HG02938 (cell line): ENCODE measurements at regions not wholly inside any gene's neighbourhood (a gene's known extent, or its start where the extent isn't known, plus 50 kb on each side); places are given as distances from the start of the nearest gene placed in this dataset.
"Not testable (repeated sequence)": the region's sequence is repeated elsewhere in the genome, so short reads cannot be mapped to it uniquely, and the experiment has no call there.

Experiments
- ATAC-seq: cut with Tn5 transposase; IDR thresholded peaks from one replicate; pipeline ENCODE4 v1.9.1; 2021; ENCODE audit warnings: mild to moderate bottlenecking, moderate library complexity; ENCODE audit not compliant: unreplicated experiment

DNA sequence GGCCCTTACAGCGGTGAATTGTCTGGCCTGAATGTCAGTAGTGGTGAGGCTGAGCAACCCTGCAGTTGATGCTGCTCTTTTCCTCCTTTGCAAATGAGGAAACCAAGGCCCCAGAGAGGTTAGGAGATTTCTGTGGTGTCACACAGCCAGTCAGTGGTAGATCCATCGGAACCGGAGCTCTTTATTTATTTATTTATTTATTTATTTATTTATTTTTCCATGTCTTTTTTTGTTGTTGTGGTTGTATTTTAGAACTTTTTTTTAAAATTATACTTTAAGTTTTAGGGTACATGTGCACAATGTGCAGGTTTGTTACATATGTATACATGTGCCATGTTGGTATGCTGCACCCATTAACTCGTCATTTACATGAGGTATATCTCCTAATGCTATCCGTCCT, 368.4 kb upstream of the CLINT1 start:
- ATAC-seq: not testable (repeated sequence)

DNA sequence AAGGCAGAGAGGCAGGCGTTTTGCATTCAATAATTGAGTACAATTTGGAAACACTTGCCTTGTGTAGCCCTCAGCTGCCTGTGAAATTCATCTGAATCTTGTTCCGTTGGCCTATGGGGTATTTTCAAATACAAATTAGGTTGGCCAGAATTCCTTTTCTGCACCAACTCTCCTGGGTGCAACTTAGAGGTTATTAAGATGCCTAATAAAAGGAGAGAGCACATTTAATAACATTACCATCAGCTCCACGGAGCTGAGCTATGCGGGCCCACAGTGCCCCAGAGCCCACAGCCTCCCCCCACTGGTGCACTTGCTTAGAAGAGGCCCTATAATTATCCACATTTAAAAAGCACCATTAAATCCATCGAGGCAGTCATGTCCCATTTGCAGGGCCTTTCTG, 367.6 kb upstream of the CLINT1 start:
- no peak for ATAC-seq

DNA sequence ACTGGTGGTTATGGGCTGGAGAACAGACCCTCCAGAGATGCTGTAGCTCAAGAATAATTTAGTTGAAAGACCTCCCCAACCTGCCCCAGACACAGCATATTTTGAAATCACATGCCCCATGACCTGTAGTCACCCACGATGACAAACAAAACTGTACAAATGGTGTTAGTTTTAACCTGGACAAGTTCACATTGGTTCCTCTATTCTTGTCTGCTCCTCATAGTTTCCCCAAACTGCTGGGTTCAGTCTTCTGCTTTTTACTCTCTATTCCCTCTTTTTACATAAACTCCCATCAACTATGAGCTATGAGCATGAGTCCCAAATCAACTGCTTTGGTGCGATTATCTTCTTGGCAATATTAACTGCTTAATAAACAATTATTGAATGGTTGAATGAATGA, 365.3 kb upstream of the CLINT1 start:
- no peak for ATAC-seq

GRCh38 chr5:158223054-158223600, 364.2 kb upstream of the CLINT1 start:
- ATAC-seq: no peak

DNA sequence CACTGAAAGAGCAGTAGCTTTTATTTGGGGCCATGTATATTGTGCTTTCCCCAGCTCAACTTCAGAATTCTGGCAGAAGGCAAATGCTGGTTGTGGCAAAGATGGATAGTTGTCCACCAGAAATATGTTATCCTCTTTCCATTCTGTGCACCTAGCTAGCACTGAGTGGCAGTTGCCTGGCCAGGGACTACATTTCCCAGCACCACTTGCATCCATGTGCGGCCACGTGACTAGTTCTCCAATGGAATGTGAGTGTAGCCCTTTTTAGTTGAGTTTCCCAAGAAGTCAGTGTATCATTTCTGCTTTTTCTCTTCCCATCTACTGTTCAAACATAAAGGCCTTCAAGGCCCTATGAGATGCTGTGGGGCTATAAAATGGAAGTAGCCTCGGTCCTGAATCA, 354.0 kb upstream of the CLINT1 start:
- ATAC-seq: no peak

- ATAC-seq: no peak
Observed at GRCh38 chr5:158212237-158212636, 353.3 kb upstream of the CLINT1 start.

- ATAC-seq: no peak
Observed at GRCh38 chr5:158209219-158209908, 350.4 kb upstream of the CLINT1 start.

GRCh38 chr5:158207733-158208132, 348.8 kb upstream of the CLINT1 start:
- no peak for ATAC-seq

DNA sequence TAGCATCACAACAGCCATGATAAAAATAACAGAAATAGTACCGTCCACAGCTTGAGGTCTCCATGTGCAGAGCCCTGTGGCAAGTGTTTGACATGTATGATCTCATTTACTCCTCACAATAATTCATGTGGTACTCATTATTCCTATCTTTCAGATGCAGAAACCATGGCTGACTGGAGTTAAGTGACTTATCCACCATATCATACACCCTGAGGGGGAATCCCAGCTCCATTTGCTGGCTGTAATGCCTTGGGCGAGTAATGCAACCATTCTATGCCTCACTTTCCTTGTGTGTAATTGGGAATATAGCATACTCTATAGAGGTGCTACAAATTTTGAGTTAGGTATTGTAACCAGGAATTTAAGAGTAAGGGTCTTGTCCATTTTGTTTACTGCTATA, 347.0 kb upstream of the CLINT1 start:
- no peak for ATAC-seq

DNA sequence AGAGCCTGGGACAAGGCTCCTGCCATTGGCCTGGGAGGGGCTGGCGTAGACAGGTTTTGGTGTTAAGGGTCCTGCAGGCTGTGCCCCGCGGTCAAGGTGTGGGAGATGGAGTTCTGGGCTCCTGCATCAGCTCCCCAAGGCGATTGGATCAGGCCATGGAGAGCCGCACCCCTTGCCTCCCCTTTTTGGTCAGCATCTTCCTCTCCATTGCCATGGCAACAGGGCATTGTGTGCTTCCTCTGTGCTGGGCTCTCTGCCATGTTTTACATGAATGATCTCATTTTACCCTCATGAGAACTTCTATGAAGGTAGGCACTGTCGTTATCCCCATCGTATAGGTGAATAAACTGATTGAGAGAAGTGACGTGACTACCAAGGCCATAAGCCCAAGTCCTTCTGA, 344.3 kb upstream of the CLINT1 start:
- no peak for ATAC-seq

- no peak for ATAC-seq
Observed at GRCh38 chr5:158202801-158203200, 343.9 kb upstream of the CLINT1 start.

GRCh38 chr5:158200619-158201018, 341.7 kb upstream of the CLINT1 start:
- ATAC-seq: no peak

DNA sequence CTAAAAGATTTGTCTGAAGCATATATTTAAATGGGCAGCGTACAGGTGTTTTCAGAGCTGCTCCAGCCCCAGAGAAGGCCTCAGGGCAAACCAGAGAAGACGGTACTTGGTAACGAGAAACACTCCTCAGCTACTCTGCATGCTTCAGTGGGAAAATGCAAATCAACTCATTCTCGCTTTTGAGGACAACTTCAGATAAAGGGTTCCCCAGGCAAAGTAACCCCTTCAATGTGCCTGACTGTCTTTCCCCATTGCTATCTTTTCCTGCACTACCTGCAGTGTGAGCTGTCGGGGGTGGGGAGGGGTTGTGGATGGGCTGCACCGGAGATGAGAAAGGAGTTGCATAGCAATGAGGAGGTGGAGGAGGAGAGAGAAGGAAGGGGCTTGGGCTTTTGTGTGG, 339.7 kb upstream of the CLINT1 start:
- ATAC-seq: peak; percentile 94

GRCh38 chr5:158195416-158196210, 336.7 kb upstream of the CLINT1 start:
- no peak for ATAC-seq

- no peak for ATAC-seq
Observed at GRCh38 chr5:158194561-158194976, 335.6 kb upstream of the CLINT1 start.

DNA sequence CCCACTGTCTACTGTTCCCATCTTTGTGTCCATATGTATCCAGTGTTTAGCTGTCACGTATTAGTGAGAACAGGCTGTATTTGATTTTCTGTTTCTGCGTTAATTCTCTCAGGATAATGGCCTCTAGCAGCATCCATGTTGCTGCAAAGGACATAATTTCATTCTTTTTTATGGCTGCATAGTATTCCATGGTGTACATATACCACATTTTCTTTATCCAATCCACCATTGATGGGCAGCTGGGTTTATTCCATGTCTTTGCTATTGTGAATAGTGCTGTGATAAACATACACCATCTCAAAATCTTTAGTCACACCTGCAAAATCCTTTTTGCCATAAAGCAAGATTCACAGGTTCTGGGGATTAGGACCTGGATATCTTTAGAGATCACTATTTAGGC, 334.4 kb upstream of the CLINT1 start:
- not testable (repeated sequence) for ATAC-seq

- ATAC-seq: no peak
Observed at GRCh38 chr5:158180407-158180806, 321.5 kb upstream of the CLINT1 start.

- no peak for ATAC-seq
Observed at GRCh38 chr5:158179271-158179670, 320.3 kb upstream of the CLINT1 start.

DNA sequence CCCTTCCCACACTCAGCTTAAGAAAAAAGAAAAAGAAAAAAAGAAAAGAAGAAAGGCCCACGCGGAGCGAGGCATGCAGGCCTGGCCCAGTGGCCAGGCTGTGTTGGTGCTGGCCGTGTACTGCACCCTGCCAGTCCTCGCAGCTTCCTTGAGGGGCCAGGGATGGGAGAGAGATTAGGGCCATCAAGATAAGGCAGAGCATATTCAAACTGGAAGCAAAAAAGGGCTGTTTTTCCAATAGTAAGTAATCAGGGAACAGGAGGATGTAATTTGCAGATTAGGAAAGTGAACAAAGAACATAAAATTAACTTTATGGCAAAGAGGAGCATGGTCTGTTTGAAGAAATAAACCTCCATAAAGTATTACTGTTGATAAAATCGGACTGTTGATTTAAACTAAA, 319.6 kb upstream of the CLINT1 start:
- ATAC-seq: no peak

GRCh38 chr5:158177146-158177545, 318.2 kb upstream of the CLINT1 start:
- ATAC-seq: no peak

- ATAC-seq: no peak
Observed at GRCh38 chr5:158175934-158176481, 317.1 kb upstream of the CLINT1 start.
